Osteoblast (primary cell): ENCODE measurements at regions not wholly inside any gene's neighbourhood (a gene's known extent, or its start where the extent isn't known, plus 50 kb on each side); places are given as distances from the start of the nearest gene placed in this dataset.

Experiments used
- DNase-seq: peaks from one replicate; pipeline ENCODE4 v3.0.0; 2011; ENCODE audit warnings: low spot score, mixed read lengths; ENCODE audit not compliant: insufficient read length; ENCODE audit errors: missing footprints
- H2AFZ ChIP-seq: 2 replicates; pipeline ENCODE4 v1.6.0; 2011; ENCODE audit warnings: mild to moderate bottlenecking, low read length
- H3K27ac ChIP-seq: 2 replicates; pipeline ENCODE4 v1.5.1; 2011; ENCODE audit warnings: mild to moderate bottlenecking, low read depth, low read length, moderate library complexity
- H3K27me3 ChIP-seq: 2 replicates; pipeline ENCODE4 v1.6.0; 2012; ENCODE audit warnings: mild to moderate bottlenecking, control low read depth, inconsistent platforms, low read length, moderate library complexity; ENCODE audit not compliant: insufficient read depth
- H3K36me3 ChIP-seq: 2 replicates; pipeline ENCODE4 v1.5.1; 2011; ENCODE audit warnings: mild to moderate bottlenecking, low read length, control low read depth, moderate library complexity; ENCODE audit not compliant: insufficient read depth
- H3K4me1 ChIP-seq: 2 replicates; pipeline ENCODE4 v1.5.1; 2011; ENCODE audit warnings: mild to moderate bottlenecking, low read length, control low read depth, moderate library complexity; ENCODE audit not compliant: insufficient read depth
- H3K4me2 ChIP-seq: 2 replicates; pipeline ENCODE4 v1.6.0; 2011; ENCODE audit warnings: mild to moderate bottlenecking, low read length; ENCODE audit not compliant: insufficient read depth
- H3K4me3 ChIP-seq: fragments of 200-600 bp; sonication (generic); 3 replicates; pipeline ENCODE4 v1.5.1; 2012; ENCODE audit warnings: mild to moderate bottlenecking, low read length, inconsistent platforms; ENCODE audit not compliant: insufficient read depth
- H3K79me2 ChIP-seq: 2 replicates; pipeline ENCODE4 v1.6.0; 2012; ENCODE audit warnings: mild to moderate bottlenecking, low read length, control low read depth, inconsistent platforms; ENCODE audit not compliant: insufficient read depth
- H3K9me3 ChIP-seq: 2 replicates; pipeline ENCODE4 v1.5.1; 2011; ENCODE audit warnings: low read depth, low read length, control low read depth
- H4K20me1 ChIP-seq: 2 replicates; pipeline ENCODE4 v1.6.0; 2012; ENCODE audit warnings: mild to moderate bottlenecking, low read length, control low read depth; ENCODE audit not compliant: insufficient read depth
- CTCF ChIP-seq: IDR thresholded peaks from 2 replicates; pipeline ENCODE4 v1.5.1; 2011; ENCODE audit warnings: mild to moderate bottlenecking, low read depth, low read length, moderate library complexity; ENCODE audit errors: extremely low read depth

GRCh38 chr22:49450498-49450897, 377.2 kb downstream of the BRD1 start:
- no peak overlapping the region for H3K4me3 ChIP-seq
- no peak for TF ChIP-seq CTCF
- no peaks in the 10 kb centered on the region for H3K9me3 ChIP-seq
- H3K79me2 ChIP-seq = no peaks in the 10 kb centered on the region
- no peaks in the 10 kb centered on the region for H3K27me3 ChIP-seq
- DNase-seq = peak; percentile 36
- H3K36me3 ChIP-seq = no peaks in the 10 kb centered on the region
- H3K4me1 ChIP-seq = no peaks in the 10 kb centered on the region
- no peaks in the 10 kb centered on the region for H4K20me1 ChIP-seq
- no peak overlapping the region for H3K27ac ChIP-seq
- H2AFZ ChIP-seq = no peak overlapping the region
- no peak overlapping the region for H3K4me2 ChIP-seq

- Histone ChIP-seq H3K79me2 (no peaks in the 10 kb centered on the region), H3K27me3 (no peaks in the 10 kb centered on the region), H3K36me3 (no peaks in the 10 kb centered on the region), H3K4me1 (no peaks in the 10 kb centered on the region), H4K20me1 (no peaks in the 10 kb centered on the region), H3K27ac (no peak overlapping the region), H2AFZ (no peak overlapping the region), H3K4me3 (no peak overlapping the region), H3K4me2 (no peak overlapping the region), H3K9me3 (no peaks in the 10 kb centered on the region)
- DNase-seq = peak; percentile 4
- TF ChIP-seq CTCF = no peak
Measured at GRCh38 chr22:49449811-49450446, 377.7 kb downstream of the BRD1 start.

GRCh38 chr22:49449377-49449776, 378.3 kb downstream of the BRD1 start:
- H3K27me3 ChIP-seq = no peaks in the 10 kb centered on the region
- H3K27ac ChIP-seq = no peak overlapping the region
- no peaks in the 10 kb centered on the region for H3K79me2 ChIP-seq
- no peaks in the 10 kb centered on the region for H3K9me3 ChIP-seq
- no peak overlapping the region for H3K4me3 ChIP-seq
- no peaks in the 10 kb centered on the region for H3K36me3 ChIP-seq
- H2AFZ ChIP-seq = no peak overlapping the region
- H4K20me1 ChIP-seq = no peaks in the 10 kb centered on the region
- TF ChIP-seq CTCF = no peak
- no peak overlapping the region for H3K4me2 ChIP-seq
- H3K4me1 ChIP-seq = no peaks in the 10 kb centered on the region
- DNase-seq = peak; percentile 10

GRCh38 chr22:49448526-49448925, 379.1 kb downstream of the BRD1 start:
- Histone ChIP-seq H3K27ac (no peak overlapping the region), H4K20me1 (no peaks in the 10 kb centered on the region), H3K36me3 (no peaks in the 10 kb centered on the region), H3K9me3 (no peaks in the 10 kb centered on the region), H3K79me2 (no peaks in the 10 kb centered on the region), H3K4me2 (no peak overlapping the region), H2AFZ (no peak overlapping the region), H3K4me1 (no peaks in the 10 kb centered on the region), H3K27me3 (no peaks in the 10 kb centered on the region), H3K4me3 (no peak overlapping the region)
- TF ChIP-seq CTCF = no peak
- peak; percentile 65 for DNase-seq
